Testis (tissue), 2 donors: ENCODE measurements at regions not wholly inside any gene's neighbourhood (a gene's known extent, or its start where the extent isn't known, plus 50 kb on each side); places are given as distances from the start of the nearest gene placed in this dataset.

Experiments
- DNase-seq: peaks from one replicate; pipeline ENCODE4 v3.0.0-alpha.2; 2019
- H3K27ac ChIP-seq, 2 donors: fragments of 200-600 bp; sonication (generic); one replicate each; pipeline ENCODE4 v1.5.1; 2019
- H3K27me3 ChIP-seq: fragments of 200-600 bp; sonication (generic); one replicate; pipeline ENCODE4 v1.5.1; 2019
- H3K36me3 ChIP-seq: fragments of 200-600 bp; sonication (generic); one replicate; pipeline ENCODE4 v1.5.1; 2017; ENCODE audit warnings: low read depth; ENCODE audit errors: missing control alignments
- H3K4me1 ChIP-seq: fragments of 200-600 bp; sonication (generic); one replicate; pipeline ENCODE4 v1.5.1; 2019
- H3K4me3 ChIP-seq, 2 donors: fragments of 200-600 bp; sonication (generic); one replicate each; pipeline ENCODE4 v1.5.1; 2017 to 2019
- H3K9me3 ChIP-seq: fragments of 200-600 bp; sonication (generic); one replicate; pipeline ENCODE4 v1.5.1; 2017
- CTCF ChIP-seq, 3 experiments: fragments of 450-650 bp in 2 of 3; fragments of 200-600 bp in 1 of 3; sonication (generic) in 1 of 3; IDR thresholded peaks; one replicate each; pipeline ENCODE4 v1.5.1; 2016 to 2019; ENCODE audit warnings: antibody characterized with exemption in 3 of 3, mild to moderate bottlenecking in 2 of 3, moderate library complexity in 1 of 3
- POLR2A ChIP-seq: fragments of 450-650 bp; IDR thresholded peaks from one replicate; pipeline ENCODE4 v1.6.1; 2017; ENCODE audit warnings: antibody characterized with exemption, mild to moderate bottlenecking, moderate library complexity
- WGBS, 2 donors: methylation state at CpG; one replicate each; pipeline ENCODE4 v1.1.5; 2018; 5-methylcytosine and 5-hydroxymethylcytosine counted together
- intact Hi-C: fragments of 100-400 bp; cut with DNase I; formaldehyde crosslinking; loops from one replicate; pipeline ENCODE4 v1.15.1; 2023; ENCODE audit warnings: low total_unique reads

- no peak for DNase-seq
- no peak overlapping the region for H3K4me3 ChIP-seq
- H3K9me3 ChIP-seq, result no peaks in the 10 kb centered on the region
- TF ChIP-seq POLR2A (no peak), CTCF (IDR thresholded peaks at IDR 0.05) (no peak)
- no peaks in the 10 kb centered on the region for H3K4me1 ChIP-seq
- no peaks in the 10 kb centered on the region for H3K36me3 ChIP-seq
- intact Hi-C loops, result no loop called here
- H3K27ac ChIP-seq, result no peak overlapping the region
- no peaks in the 10 kb centered on the region for H3K27me3 ChIP-seq
Measured at GRCh38 chr12:66050283-66050576, 80.3 kb downstream of the LLPH start.

- no peaks in the 10 kb centered on the region for H3K27me3 ChIP-seq
- intact Hi-C loops, result no loop called here
- H3K36me3 ChIP-seq, result no peaks in the 10 kb centered on the region
- no peak for TF ChIP-seq POLR2A
- no peak for TF ChIP-seq CTCF (IDR thresholded peaks at IDR 0.05)
- no peak overlapping the region for H3K27ac ChIP-seq
- DNase-seq, result no peak
- no peaks in the 10 kb centered on the region for H3K4me1 ChIP-seq
- no peaks in the 10 kb centered on the region for H3K9me3 ChIP-seq
- no peak overlapping the region for H3K4me3 ChIP-seq
Measured at GRCh38 chr12:66049538-66050282, 80.8 kb downstream of the LLPH start.

- Histone ChIP-seq H3K27ac (no peak overlapping the region), H3K27me3 (no peaks in the 10 kb centered on the region), H3K4me1 (no peaks in the 10 kb centered on the region), H3K4me3 (no peak overlapping the region), H3K9me3 (no peaks in the 10 kb centered on the region), H3K36me3 (no peaks in the 10 kb centered on the region)
- TF ChIP-seq POLR2A, result no peak
- TF ChIP-seq CTCF (IDR thresholded peaks at IDR 0.05), result no peak
- intact Hi-C loops, result no loop called here
- DNase-seq, result no peak
- 45 to 50% methylated on average over 9 of the region's 9 CpGs for WGBS, 2 donors
Measured at GRCh38 chr12:66048835-66049537, 81.6 kb downstream of the LLPH start.

- no peaks in the 10 kb centered on the region for H3K27me3 ChIP-seq
- WGBS, 2 donors, result 69 to 81% methylated on average over 8 of the region's 8 CpGs
- no peaks in the 10 kb centered on the region for H3K9me3 ChIP-seq
- no peak for DNase-seq
- no peaks in the 10 kb centered on the region for H3K4me1 ChIP-seq
- H3K36me3 ChIP-seq, result no peaks in the 10 kb centered on the region
- intact Hi-C loops, result no loop called here
- H3K27ac ChIP-seq, result no peak overlapping the region
- TF ChIP-seq POLR2A (no peak), CTCF (IDR thresholded peaks at IDR 0.05) (no peak)
- no peak overlapping the region for H3K4me3 ChIP-seq
Measured at GRCh38 chr12:66048218-66048834, 82.2 kb downstream of the LLPH start.
